ENCODE measurements at regions not wholly inside any gene's neighbourhood (a gene's known extent, or its start where the extent isn't known, plus 50 kb on each side); places are given as distances from the start of the nearest gene placed in this dataset.

DNA sequence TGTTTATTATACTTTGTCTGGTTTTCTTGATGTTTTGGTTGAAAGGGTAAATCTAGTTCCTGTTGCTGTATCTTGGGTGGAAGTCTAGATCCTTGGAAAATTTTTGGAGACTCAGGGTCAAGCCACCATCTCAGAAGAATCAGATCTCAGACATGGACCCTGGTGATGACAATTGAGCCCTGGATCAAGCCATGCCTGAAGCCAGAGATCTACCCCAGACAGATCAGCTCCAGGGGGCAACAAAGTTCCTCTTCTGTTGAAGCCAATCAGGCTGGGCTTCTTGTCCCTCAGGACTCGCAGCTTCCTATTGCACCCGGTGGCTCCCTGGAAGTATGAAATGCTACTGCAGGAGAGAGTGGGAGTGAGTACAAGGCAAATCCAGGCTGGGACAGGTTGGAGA, 106.9 kb downstream of the UNCX start:
- Histone ChIP-seq H3F3A (replicated peaks; ENCODE audit: insufficient read depth) (no peaks in the 10 kb centered on the region), H3K4me2 (no peak overlapping the region), H3K4me1 (ENCODE audit: control insufficient read depth in 1 of 2, insufficient read depth in 2 of 2, low read depth in 1 of 2, low read length in 1 of 2) (no peaks in the 10 kb centered on the region), H3K27ac (ENCODE audit: low read depth in 2 of 2, low read length in 1 of 2) (no peak overlapping the region), H3K27me3 (ENCODE audit: insufficient read depth) (peaks cover 88% of the 10 kb centered on the region), H3K9me2 (no peaks in the 10 kb centered on the region), H3K36me3 (replicated peaks in 1 of 2; ENCODE audit: control insufficient read depth in 1 of 2, insufficient read depth in 2 of 2, low read length in 1 of 2) (no peaks in the 10 kb centered on the region), H4K20me1 (ENCODE audit: insufficient read depth) (no peaks in the 10 kb centered on the region), H3K9me3 (peaks cover 7% of the 10 kb centered on the region; the same call in 1 of the 2 replicates), H3K4me3 (ENCODE audit: low read depth in 2 of 2, low read length in 1 of 2) (no peak overlapping the region), H3K9ac (no peak overlapping the region), H3K79me2 (ENCODE audit: insufficient read depth) (no peaks in the 10 kb centered on the region), H2AFZ (ENCODE audit: low read depth) (no peak overlapping the region)
- no peak for TF ChIP-seq TCF12 (IDR thresholded peaks at IDR 0.05)
- TF ChIP-seq GATA2 (CRISPR knock-in tag; IDR thresholded peaks at IDR 0.05), result no peak
- TF ChIP-seq RAD21 (IDR thresholded peaks at IDR 0.05; ENCODE audit: low read length), result no peak
- TF ChIP-seq FOSL2 (IDR thresholded peaks at IDR 0.05; ENCODE audit: borderline replicate concordance, low read depth), result no peak
- no peak for TF ChIP-seq RXRA (IDR thresholded peaks at IDR 0.05; ENCODE audit: borderline replicate concordance, low read depth)
- no peak for TF ChIP-seq GABPA (IDR thresholded peaks at IDR 0.05; ENCODE audit: low read depth)
- no peak for TF ChIP-seq NRF1 (IDR thresholded peaks at IDR 0.05; ENCODE audit: low read depth, low read length)
- TF ChIP-seq TAF1 (IDR thresholded peaks at IDR 0.05; ENCODE audit: borderline replicate concordance, low read depth, low read length), result no peak
- no peak for TF ChIP-seq SIN3A (IDR thresholded peaks at IDR 0.05; ENCODE audit: borderline replicate concordance, low read depth, low read length)
- no peak for TF ChIP-seq ZBTB33 (IDR thresholded peaks at IDR 0.05; ENCODE audit: borderline replicate concordance, low read depth)
- DNase-seq, result no peak
- POLR2A ChIA-PET, result no interaction called here
- WGBS (ENCODE audit: low lambda C conversion rate), result 0% methylated on average over 2 of the region's 2 CpGs
- CTCF ChIA-PET, result interaction anchor here (0.6 kb wide), 1 partner anchor 162 kb away, joined by 4 read pairs; no protein-coding TSS in a partner anchor

DNA sequence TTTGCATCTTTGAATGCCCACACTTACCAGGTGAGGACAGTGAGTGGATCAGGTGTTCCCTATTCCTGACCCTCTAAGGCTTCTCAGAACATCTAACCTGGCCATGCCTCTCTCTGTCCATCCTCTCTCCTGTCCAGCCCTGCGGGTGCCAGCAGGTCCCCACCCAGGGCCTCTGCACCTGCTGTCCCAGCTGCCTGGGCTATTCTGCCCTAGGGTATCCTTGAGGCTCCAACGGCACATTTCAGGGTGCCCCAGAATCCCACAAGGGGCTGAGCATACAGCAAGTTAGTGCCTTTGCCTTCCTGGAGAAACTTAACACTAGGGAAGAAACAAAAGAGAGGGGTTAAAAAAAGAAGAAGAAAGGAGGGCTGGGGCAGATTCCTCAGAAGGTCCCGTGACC, 107.4 kb downstream of the UNCX start:
- Histone ChIP-seq H3K4me3 (ENCODE audit: low read depth in 2 of 2, low read length in 1 of 2) (no peak overlapping the region), H3K79me2 (ENCODE audit: insufficient read depth) (no peaks in the 10 kb centered on the region), H3K27me3 (ENCODE audit: insufficient read depth) (peaks cover 88% of the 10 kb centered on the region), H4K20me1 (ENCODE audit: insufficient read depth) (no peaks in the 10 kb centered on the region), H3K4me2 (no peak overlapping the region), H3K9me2 (no peaks in the 10 kb centered on the region), H3K9ac (no peak overlapping the region), H3F3A (replicated peaks; ENCODE audit: insufficient read depth) (no peaks in the 10 kb centered on the region), H2AFZ (ENCODE audit: low read depth) (no peak overlapping the region), H3K9me3 (peaks cover 7% of the 10 kb centered on the region; the same call in 1 of the 2 replicates), H3K4me1 (ENCODE audit: control insufficient read depth in 1 of 2, insufficient read depth in 2 of 2, low read depth in 1 of 2, low read length in 1 of 2) (no peaks in the 10 kb centered on the region), H3K27ac (ENCODE audit: low read depth in 2 of 2, low read length in 1 of 2) (no peak overlapping the region), H3K36me3 (replicated peaks in 1 of 2; ENCODE audit: control insufficient read depth in 1 of 2, insufficient read depth in 2 of 2, low read length in 1 of 2) (no peaks in the 10 kb centered on the region)
- ChIA-PET CTCF (no interaction called here), POLR2A (no interaction called here)
- 2% methylated on average over 3 of the region's 3 CpGs for WGBS (ENCODE audit: low lambda C conversion rate)
- no peak for TF ChIP-seq JUND (IDR thresholded peaks at IDR 0.05)
- TF ChIP-seq, protein P1, sequence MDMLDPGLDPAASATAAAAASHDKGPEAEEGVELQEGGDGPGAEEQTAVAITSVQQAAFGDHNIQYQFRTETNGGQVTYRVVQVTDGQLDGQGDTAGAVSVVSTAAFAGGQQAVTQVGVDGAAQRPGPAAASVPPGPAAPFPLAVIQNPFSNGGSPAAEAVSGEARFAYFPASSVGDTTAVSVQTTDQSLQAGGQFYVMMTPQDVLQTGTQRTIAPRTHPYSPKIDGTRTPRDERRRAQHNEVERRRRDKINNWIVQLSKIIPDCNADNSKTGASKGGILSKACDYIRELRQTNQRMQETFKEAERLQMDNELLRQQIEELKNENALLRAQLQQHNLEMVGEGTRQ (IDR thresholded peaks at IDR 0.05; ENCODE audit: borderline replicate concordance, low read depth, low read length), result no peak
- no peak for TF ChIP-seq RXRA (IDR thresholded peaks at IDR 0.05; ENCODE audit: borderline replicate concordance, low read depth)
- no peak for TF ChIP-seq REST (IDR thresholded peaks at IDR 0.05; ENCODE audit: low read depth, low read length)
- TF ChIP-seq EP300 (IDR thresholded peaks at IDR 0.05; ENCODE audit: borderline replicate concordance in 1 of 2, low read depth in 1 of 2, low read length in 1 of 2), result no peak
- no peak for DNase-seq
